Stomach smooth muscle (tissue), 2 donors: ENCODE measurements at regions not wholly inside any gene's neighbourhood (a gene's known extent, or its start where the extent isn't known, plus 50 kb on each side); places are given as distances from the start of the nearest gene placed in this dataset.

Experiments used
- H3K27ac ChIP-seq: one replicate; pipeline ENCODE4 v1.7.0; 2013; ENCODE audit warnings: mild to moderate bottlenecking, low read length, inconsistent platforms
- H3K27me3 ChIP-seq, 2 donors: one replicate each; pipeline ENCODE4 v1.7.0; 2013; ENCODE audit warnings: low read length in 2 of 2; ENCODE audit not compliant: insufficient read depth in 2 of 2, control insufficient read depth in 1 of 2
- H3K36me3 ChIP-seq, 2 donors: one replicate each; pipeline ENCODE4 v1.7.0; 2013; ENCODE audit warnings: low read length in 2 of 2; ENCODE audit not compliant: control insufficient read depth in 2 of 2, insufficient read depth in 2 of 2
- H3K4me1 ChIP-seq: one replicate; pipeline ENCODE4 v1.7.0; 2013; ENCODE audit warnings: low read length; ENCODE audit not compliant: control insufficient read depth, insufficient read depth
- H3K4me3 ChIP-seq, 2 donors: one replicate each; pipeline ENCODE4 v1.7.0; 2013; ENCODE audit warnings: low read length in 2 of 2
- H3K9ac ChIP-seq, 2 donors: one replicate each; pipeline ENCODE4 v1.7.0; 2013; ENCODE audit warnings: low read length in 2 of 2, mild to moderate bottlenecking in 1 of 2
- H3K9me3 ChIP-seq, 2 donors: one replicate each; pipeline ENCODE4 v1.7.0; 2013; ENCODE audit warnings: low read length in 2 of 2; ENCODE audit not compliant: control insufficient read depth in 2 of 2
- donor health status: healthy.
- donor health status: Pancreatic carcinoma.

GRCh38 chr14:22484632-22485031 lies 104.4 kb downstream of the DAD1 start:
- Histone ChIP-seq H3K9ac (no peak overlapping the region), H3K4me1 (peaks cover 20% of the 10 kb centered on the region), H3K27ac (peak overlapping the region; percentile 4), H3K4me3 (no peak overlapping the region), H3K9me3 (no peaks in the 10 kb centered on the region), H3K36me3 (no peaks in the 10 kb centered on the region), H3K27me3 (no peaks in the 10 kb centered on the region)

GRCh38 chr14:22483863-22484593 lies 105.0 kb downstream of the DAD1 start:
- H3K36me3 ChIP-seq = no peaks in the 10 kb centered on the region
- peaks cover 26% of the 10 kb centered on the region for H3K4me1 ChIP-seq
- H3K27me3 ChIP-seq = no peaks in the 10 kb centered on the region
- no peaks in the 10 kb centered on the region for H3K9me3 ChIP-seq
- H3K4me3 ChIP-seq = no peak overlapping the region
- peak overlapping the region; percentile 4 for H3K27ac ChIP-seq
- no peak overlapping the region for H3K9ac ChIP-seq

DNA sequence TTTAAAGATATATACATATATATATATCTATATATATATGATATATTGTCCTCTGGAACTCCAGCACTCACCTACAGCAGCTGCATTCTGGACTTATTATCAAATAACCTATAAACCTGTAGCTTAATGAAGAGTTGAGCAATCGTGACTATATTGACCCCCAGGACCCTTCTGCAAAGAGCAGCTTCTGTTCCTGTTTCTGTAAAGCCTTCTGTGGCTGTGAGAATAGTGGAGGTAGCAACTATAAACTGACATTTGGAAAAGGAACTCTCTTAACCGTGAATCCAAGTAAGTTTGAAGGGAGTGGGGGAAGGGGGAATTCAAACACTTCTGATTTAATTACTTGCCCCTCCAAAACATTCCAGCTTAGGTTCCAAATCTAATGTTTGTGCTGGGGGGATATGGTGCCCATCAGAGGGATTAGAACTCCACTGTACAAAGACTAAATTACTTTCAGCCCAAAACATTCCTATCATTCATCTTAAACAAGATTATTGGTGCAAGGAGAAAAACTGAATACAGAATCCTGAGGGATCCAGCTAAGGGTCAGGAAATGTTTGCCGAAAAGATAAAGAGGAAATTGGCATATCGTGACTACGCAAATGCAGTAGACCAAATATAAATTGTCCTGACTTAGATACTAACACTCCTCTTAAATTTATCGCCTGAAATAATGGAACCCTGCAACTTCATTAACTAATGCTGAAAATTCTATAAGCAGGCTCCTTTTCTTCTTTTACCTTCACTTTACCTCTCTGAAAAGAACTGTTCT lies 106.1 kb downstream of the DAD1 start:
- Histone ChIP-seq H3K9ac (no peak overlapping the region), H3K4me3 (no peak overlapping the region), H3K27me3 (no peaks in the 10 kb centered on the region), H3K36me3 (no peaks in the 10 kb centered on the region), H3K4me1 (peaks cover 26% of the 10 kb centered on the region), H3K27ac (no peak overlapping the region), H3K9me3 (no peaks in the 10 kb centered on the region)

GRCh38 chr14:22482085-22482694 lies 106.8 kb downstream of the DAD1 start:
- Histone ChIP-seq H3K4me3 (no peak overlapping the region), H3K4me1 (peaks cover 26% of the 10 kb centered on the region), H3K27me3 (no peaks in the 10 kb centered on the region), H3K9me3 (no peaks in the 10 kb centered on the region), H3K36me3 (no peaks in the 10 kb centered on the region), H3K9ac (no peak overlapping the region), H3K27ac (peak overlapping the region; percentile 42)

DNA sequence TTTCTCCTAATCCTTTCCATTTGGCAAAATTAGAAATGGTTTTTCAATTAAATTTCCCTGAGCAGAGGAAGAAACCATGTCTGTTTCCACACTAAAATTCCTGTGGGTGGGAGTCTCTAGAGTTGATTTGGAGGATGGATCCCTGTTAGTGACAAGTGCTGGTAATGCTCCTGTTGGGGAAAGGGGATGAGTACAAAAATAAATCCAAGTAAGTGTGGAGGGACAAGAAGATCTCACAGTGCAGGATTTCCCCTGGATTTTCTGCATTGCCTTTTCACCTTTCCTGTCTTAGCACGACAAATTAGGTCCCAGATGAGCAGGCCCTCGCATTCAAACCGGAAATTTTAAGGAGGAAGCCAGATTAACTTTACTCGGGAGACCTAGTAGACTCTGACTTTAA lies 107.5 kb downstream of the DAD1 start:
- Histone ChIP-seq H3K9ac (no peak overlapping the region), H3K4me1 (peaks cover 26% of the 10 kb centered on the region), H3K27me3 (no peaks in the 10 kb centered on the region), H3K9me3 (no peaks in the 10 kb centered on the region), H3K4me3 (no peak overlapping the region), H3K27ac (peak overlapping the region; percentile 20), H3K36me3 (no peaks in the 10 kb centered on the region)

- no peak overlapping the region for H3K27ac ChIP-seq
- H3K9me3 ChIP-seq = no peaks in the 10 kb centered on the region
- H3K4me3 ChIP-seq = no peak overlapping the region
- no peaks in the 10 kb centered on the region for H3K36me3 ChIP-seq
- no peak overlapping the region for H3K9ac ChIP-seq
- peaks cover 28% of the 10 kb centered on the region for H3K4me1 ChIP-seq
- H3K27me3 ChIP-seq = no peaks in the 10 kb centered on the region
These were observed 109.1 kb downstream of the DAD1 start for GRCh38 chr14:22479776-22480464.

DNA sequence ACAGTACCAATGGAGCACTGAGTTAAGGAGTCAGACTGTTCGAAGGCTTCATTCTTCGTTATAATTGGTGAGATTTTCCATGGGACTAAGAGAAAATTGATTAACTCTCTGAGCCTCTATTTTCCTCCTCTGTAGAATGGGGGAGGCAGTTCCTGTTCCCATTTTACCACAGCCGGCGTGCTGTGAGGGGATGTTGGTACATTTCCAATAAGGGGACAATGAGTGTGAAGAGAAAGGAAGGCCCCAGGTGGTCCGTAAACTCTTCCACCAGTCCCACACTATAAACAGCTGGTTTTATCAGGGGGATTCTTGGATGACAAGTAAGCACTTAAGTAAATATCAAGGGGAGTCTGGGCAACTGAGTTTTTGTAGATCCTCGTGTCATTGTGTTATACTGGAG lies 109.9 kb downstream of the DAD1 start:
- H3K9ac ChIP-seq = no peak overlapping the region
- no peaks in the 10 kb centered on the region for H3K27me3 ChIP-seq
- no peaks in the 10 kb centered on the region for H3K36me3 ChIP-seq
- H3K27ac ChIP-seq = no peak overlapping the region
- no peak overlapping the region for H3K4me3 ChIP-seq
- peaks cover 21% of the 10 kb centered on the region for H3K4me1 ChIP-seq
- H3K9me3 ChIP-seq = no peaks in the 10 kb centered on the region

DNA sequence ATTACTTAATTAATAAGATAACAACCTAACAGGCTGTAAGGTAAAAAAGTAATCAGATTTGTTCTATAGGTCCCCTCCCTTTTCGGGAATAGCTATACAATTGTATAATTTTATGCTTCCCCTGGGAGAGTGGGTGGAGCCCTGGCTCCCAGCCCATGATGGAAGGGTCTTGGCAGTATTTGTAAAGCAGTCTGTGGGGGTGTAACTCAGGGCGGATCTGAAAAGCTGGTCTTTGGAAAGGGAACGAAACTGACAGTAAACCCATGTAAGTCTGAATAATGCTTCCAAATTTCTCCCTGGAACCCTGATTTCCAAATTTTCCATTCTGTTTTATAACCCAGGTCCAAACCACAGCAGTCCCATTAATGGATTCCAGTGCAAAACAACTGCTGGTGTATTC lies 110.4 kb downstream of the DAD1 start:
- peaks cover 18% of the 10 kb centered on the region for H3K4me1 ChIP-seq
- H3K27me3 ChIP-seq = no peaks in the 10 kb centered on the region
- no peaks in the 10 kb centered on the region for H3K36me3 ChIP-seq
- H3K27ac ChIP-seq = no peak overlapping the region
- no peak overlapping the region for H3K9ac ChIP-seq
- H3K4me3 ChIP-seq = no peak overlapping the region
- H3K9me3 ChIP-seq = no peaks in the 10 kb centered on the region

GRCh38 chr14:22478247-22478646 lies 110.8 kb downstream of the DAD1 start:
- H3K36me3 ChIP-seq = no peaks in the 10 kb centered on the region
- no peak overlapping the region for H3K4me3 ChIP-seq
- H3K27me3 ChIP-seq = no peaks in the 10 kb centered on the region
- H3K27ac ChIP-seq = no peak overlapping the region
- H3K9me3 ChIP-seq = no peaks in the 10 kb centered on the region
- H3K9ac ChIP-seq = no peak overlapping the region
- peaks cover 19% of the 10 kb centered on the region for H3K4me1 ChIP-seq

GRCh38 chr14:22477569-22478194 lies 111.3 kb downstream of the DAD1 start:
- Histone ChIP-seq H3K9me3 (no peaks in the 10 kb centered on the region), H3K4me3 (no peak overlapping the region), H3K9ac (no peak overlapping the region), H3K4me1 (peaks cover 22% of the 10 kb centered on the region), H3K36me3 (no peaks in the 10 kb centered on the region), H3K27ac (no peak overlapping the region), H3K27me3 (no peaks in the 10 kb centered on the region)
